ENCODE measurements at regions not wholly inside any gene's neighbourhood (a gene's known extent, or its start where the extent isn't known, plus 50 kb on each side); places are given as distances from the start of the nearest gene placed in this dataset.

DNA sequence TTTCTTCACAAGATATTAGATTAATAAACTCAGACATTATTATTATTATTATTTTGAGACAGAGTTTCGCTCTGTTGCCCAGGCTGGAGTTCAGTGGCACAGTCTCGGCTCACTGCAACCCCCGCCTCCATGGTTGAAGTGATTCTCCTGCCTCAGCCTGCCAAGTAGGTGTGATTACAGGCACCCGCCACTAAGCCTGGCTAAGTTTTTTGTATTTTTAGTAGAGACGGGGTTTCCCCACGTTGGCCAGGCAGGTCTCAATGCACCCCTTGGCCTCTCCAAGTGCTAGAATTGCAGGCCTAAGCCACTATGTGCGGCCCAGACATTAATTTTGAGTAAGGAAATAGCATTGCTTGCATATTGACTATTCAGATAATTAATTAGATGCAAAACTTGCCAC, 554.9 kb upstream of the LRFN5 start:
- in situ Hi-C loops (cut with HindIII; ENCODE audit: low pct_unique_long_range_greater_than_20kb, low sequenced_read_pairs) (no loop called here), intact Hi-C loops (cut with micrococcal nuclease; ENCODE audit: unreplicated experiment) (no loop called here)
- H3K4me1 ChIP-seq (ENCODE audit: control insufficient read depth, insufficient read depth, low read length): no peaks in the 10 kb centered on the region
- no peak for DNase-seq (ENCODE audit: low read depth, low spot score)
- no TSS peak for BruUV-seq (replicated peaks)
- TF ChIP-seq POLR2AphosphoS5 (IDR thresholded peaks at IDR 0.05; ENCODE audit: low read depth, low read length): no peak
- no peak for TF ChIP-seq SIN3A (IDR thresholded peaks at IDR 0.05; ENCODE audit: borderline replicate concordance, insufficient read depth, low read depth, low read length)
- TF ChIP-seq, protein P1, sequence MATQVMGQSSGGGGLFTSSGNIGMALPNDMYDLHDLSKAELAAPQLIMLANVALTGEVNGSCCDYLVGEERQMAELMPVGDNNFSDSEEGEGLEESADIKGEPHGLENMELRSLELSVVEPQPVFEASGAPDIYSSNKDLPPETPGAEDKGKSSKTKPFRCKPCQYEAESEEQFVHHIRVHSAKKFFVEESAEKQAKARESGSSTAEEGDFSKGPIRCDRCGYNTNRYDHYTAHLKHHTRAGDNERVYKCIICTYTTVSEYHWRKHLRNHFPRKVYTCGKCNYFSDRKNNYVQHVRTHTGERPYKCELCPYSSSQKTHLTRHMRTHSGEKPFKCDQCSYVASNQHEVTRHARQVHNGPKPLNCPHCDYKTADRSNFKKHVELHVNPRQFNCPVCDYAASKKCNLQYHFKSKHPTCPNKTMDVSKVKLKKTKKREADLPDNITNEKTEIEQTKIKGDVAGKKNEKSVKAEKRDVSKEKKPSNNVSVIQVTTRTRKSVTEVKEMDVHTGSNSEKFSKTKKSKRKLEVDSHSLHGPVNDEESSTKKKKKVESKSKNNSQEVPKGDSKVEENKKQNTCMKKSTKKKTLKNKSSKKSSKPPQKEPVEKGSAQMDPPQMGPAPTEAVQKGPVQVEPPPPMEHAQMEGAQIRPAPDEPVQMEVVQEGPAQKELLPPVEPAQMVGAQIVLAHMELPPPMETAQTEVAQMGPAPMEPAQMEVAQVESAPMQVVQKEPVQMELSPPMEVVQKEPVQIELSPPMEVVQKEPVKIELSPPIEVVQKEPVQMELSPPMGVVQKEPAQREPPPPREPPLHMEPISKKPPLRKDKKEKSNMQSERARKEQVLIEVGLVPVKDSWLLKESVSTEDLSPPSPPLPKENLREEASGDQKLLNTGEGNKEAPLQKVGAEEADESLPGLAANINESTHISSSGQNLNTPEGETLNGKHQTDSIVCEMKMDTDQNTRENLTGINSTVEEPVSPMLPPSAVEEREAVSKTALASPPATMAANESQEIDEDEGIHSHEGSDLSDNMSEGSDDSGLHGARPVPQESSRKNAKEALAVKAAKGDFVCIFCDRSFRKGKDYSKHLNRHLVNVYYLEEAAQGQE (IDR thresholded peaks at IDR 0.05; ENCODE audit: insufficient read depth in 1 of 2, low read depth in 2 of 2, low read length in 1 of 2): no peak
- TF ChIP-seq, protein P2, sequence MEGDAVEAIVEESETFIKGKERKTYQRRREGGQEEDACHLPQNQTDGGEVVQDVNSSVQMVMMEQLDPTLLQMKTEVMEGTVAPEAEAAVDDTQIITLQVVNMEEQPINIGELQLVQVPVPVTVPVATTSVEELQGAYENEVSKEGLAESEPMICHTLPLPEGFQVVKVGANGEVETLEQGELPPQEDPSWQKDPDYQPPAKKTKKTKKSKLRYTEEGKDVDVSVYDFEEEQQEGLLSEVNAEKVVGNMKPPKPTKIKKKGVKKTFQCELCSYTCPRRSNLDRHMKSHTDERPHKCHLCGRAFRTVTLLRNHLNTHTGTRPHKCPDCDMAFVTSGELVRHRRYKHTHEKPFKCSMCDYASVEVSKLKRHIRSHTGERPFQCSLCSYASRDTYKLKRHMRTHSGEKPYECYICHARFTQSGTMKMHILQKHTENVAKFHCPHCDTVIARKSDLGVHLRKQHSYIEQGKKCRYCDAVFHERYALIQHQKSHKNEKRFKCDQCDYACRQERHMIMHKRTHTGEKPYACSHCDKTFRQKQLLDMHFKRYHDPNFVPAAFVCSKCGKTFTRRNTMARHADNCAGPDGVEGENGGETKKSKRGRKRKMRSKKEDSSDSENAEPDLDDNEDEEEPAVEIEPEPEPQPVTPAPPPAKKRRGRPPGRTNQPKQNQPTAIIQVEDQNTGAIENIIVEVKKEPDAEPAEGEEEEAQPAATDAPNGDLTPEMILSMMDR (IDR thresholded peaks at IDR 0.05): no peak
- TF ChIP-seq TCF7L2 (IDR thresholded peaks at IDR 0.05; ENCODE audit: low read depth, low read length): no peak
- ChIA-PET CTCF (no interaction called here), POLR2A (no interaction called here)
- ATAC-seq: no peak
- H3K36me3 ChIP-seq (ENCODE audit: control insufficient read depth, insufficient read depth, low read length): no peaks in the 10 kb centered on the region
- H3K9me3 ChIP-seq (ENCODE audit: control insufficient read depth, insufficient read depth, low read depth, low read length): no peaks in the 10 kb centered on the region
- no peak overlapping the region for H3K27ac ChIP-seq (ENCODE audit: low read length)
- no peaks in the 10 kb centered on the region for H3K27me3 ChIP-seq (ENCODE audit: control insufficient read depth, insufficient read depth, low read length)
- no peak overlapping the region for H3K4me3 ChIP-seq (ENCODE audit: low read depth in 2 of 2, low read length in 2 of 2)

DNA sequence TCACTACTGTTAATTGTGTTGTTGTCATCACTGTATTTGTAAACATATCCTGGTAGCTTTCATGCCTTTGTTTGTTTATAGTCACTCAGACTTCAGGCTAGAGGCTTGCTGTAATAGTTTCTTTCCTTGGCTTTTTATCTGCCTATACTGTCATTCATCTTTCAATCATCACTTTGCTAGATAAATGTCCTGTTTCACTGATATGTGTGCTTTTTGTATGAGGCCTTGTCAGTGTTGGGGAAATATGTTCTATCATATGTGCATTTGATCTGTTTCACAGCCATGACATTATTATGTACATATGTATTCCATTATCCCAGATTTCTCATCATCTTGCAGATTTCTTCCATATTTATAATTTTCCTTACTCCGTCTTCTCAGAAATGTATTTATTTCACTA, 558.9 kb upstream of the LRFN5 start:
- in situ Hi-C loops (cut with HindIII; ENCODE audit: low pct_unique_long_range_greater_than_20kb, low sequenced_read_pairs): no loop called here
- POLR2A ChIA-PET: no interaction called here
- H3K36me3 ChIP-seq (ENCODE audit: control insufficient read depth, insufficient read depth, low read length): no peaks in the 10 kb centered on the region
- H3K27me3 ChIP-seq (ENCODE audit: control insufficient read depth, insufficient read depth, low read length): no peaks in the 10 kb centered on the region
- no peak for TF ChIP-seq SIN3A (IDR thresholded peaks at IDR 0.05; ENCODE audit: borderline replicate concordance, insufficient read depth, low read depth, low read length)
- TF ChIP-seq, protein P2 (IDR thresholded peaks at IDR 0.05): no peak
- no peak for TF ChIP-seq POLR2AphosphoS5 (IDR thresholded peaks at IDR 0.05; ENCODE audit: low read depth, low read length)
- TF ChIP-seq, protein P1 (IDR thresholded peaks at IDR 0.05; ENCODE audit: insufficient read depth in 1 of 2, low read depth in 2 of 2, low read length in 1 of 2): no peak
- CTCF ChIA-PET: no interaction called here
- no TSS peak for BruUV-seq (replicated peaks)
- no peak for DNase-seq (ENCODE audit: low read depth, low spot score)
- no peaks in the 10 kb centered on the region for H3K4me1 ChIP-seq (ENCODE audit: control insufficient read depth, insufficient read depth, low read length)
- no peak overlapping the region for H3K4me3 ChIP-seq (ENCODE audit: low read depth in 2 of 2, low read length in 2 of 2)
- intact Hi-C loops (cut with micrococcal nuclease; ENCODE audit: unreplicated experiment): no loop called here
- H3K9me3 ChIP-seq (ENCODE audit: control insufficient read depth, insufficient read depth, low read depth, low read length): no peaks in the 10 kb centered on the region
- no peak overlapping the region for H3K27ac ChIP-seq (ENCODE audit: low read length)
- ATAC-seq: no peak

Measured in Panc1 (cell line).